Erythroblast (primary cell): ENCODE measurements at regions not wholly inside any gene's neighbourhood (a gene's known extent, or its start where the extent isn't known, plus 50 kb on each side); places are given as distances from the start of the nearest gene placed in this dataset.

Experiments
- DNase-seq, 2 experiments: peaks; one replicate each; lab custom pipeline; 2025; lab: John Stamatoyannopoulos, UW
- GATA1 ChIP-seq: IDR thresholded peaks from 2 replicates; pipeline ENCODE4 v1.6.1; 2011; ENCODE audit warnings: low read depth, mild to moderate bottlenecking, control low read depth, low read length, moderate library complexity
- POLR2A ChIP-seq: IDR thresholded peaks from 2 replicates; pipeline ENCODE4 v1.6.1; 2011; ENCODE audit warnings: mild to moderate bottlenecking, low read length

DNA sequence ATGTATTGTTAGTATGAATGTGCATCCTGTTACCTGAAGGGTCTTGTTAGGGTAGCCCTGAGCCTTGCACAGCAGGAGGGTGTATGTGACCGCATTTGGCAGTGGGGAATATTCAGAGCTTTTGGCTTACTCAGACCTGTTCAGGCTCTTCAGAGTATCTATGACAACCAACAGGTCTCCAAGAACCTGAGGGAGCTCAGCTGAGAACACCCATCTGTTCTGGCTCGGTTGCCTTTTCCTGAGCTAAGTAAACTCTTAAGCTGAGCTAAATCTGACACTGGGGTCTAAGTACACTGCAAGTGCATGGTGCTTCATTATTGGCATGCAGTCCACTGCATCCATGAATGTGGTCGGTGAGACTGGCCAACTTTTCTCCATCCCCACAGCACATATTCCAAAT lies 92.4 kb upstream of the CHST9 start:
- DNase-seq = no peak
- no peak for TF ChIP-seq GATA1
- TF ChIP-seq POLR2A = no peak

GRCh38 chr18:27276886-27277285 lies 91.8 kb upstream of the CHST9 start:
- TF ChIP-seq GATA1 = no peak
- DNase-seq = no peak

- DNase-seq = no peak
- TF ChIP-seq POLR2A (no peak), GATA1 (no peak)
Observed at GRCh38 chr18:27276479-27276878, 91.4 kb upstream of the CHST9 start.

- DNase-seq = no peak
- no peak for TF ChIP-seq GATA1
- TF ChIP-seq POLR2A = no peak
Observed at GRCh38 chr18:27274901-27275300, 89.8 kb upstream of the CHST9 start.

DNA sequence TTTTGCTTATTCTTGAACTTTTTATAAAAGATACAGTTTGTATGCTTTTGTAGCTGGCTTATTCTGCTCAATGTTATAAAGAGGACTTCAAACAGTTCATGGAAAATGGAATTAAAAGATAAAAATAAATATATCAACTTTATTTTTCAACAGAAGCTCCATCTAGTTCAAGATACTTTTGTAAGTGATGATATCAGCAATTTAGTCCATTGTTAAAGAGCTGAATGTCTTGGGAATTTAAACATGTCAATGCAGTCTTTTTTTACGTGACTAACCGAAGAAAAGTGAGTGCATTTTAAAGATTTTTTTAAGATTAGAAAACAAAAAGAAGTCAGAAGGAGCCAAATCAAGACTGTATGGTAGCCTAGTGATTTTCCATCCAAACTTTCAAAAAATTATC lies 85.4 kb upstream of the CHST9 start:
- no peak for DNase-seq
- no peak for TF ChIP-seq GATA1
- TF ChIP-seq POLR2A = no peak

GRCh38 chr18:27263369-27263768 lies 78.3 kb upstream of the CHST9 start:
- no peak for DNase-seq
- TF ChIP-seq POLR2A (no peak), GATA1 (no peak)

DNA sequence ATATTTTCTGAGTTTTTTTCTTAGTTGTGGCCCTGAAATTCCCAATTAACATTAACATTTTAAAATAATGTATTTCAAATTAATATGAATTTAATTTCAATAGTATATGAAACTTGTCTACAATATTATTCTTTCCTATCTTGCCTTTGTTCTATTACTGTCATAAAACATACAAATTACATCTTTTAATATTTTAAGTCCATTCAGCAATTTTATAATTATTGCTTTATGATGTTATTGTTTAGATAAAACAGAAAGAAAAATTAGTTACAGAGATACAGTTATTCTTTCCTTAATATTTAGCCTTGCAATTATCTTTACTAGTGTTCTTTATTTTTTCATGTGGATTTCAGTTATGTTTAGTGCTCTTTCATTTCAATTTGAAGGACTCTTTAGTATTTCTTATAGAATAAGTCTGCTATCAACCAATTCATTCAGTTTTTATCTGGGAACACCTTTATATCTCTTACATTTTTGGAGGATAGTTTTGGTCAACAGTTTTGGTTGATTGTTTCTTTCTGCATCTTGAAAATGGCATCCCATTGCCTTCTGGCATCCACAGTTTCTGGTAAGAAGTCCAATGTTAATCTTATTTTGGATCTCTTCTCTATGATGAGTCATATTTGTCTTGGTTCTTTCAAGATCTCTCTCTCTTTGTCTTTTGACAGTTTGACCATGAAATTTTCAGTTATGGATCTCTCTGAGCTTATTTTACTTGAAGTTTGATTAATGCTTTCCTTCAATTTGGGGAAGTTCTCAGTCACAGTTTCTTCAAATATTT lies 76.9 kb upstream of the CHST9 start:
- TF ChIP-seq POLR2A (no peak), GATA1 (no peak)
- no peak for DNase-seq

DNA sequence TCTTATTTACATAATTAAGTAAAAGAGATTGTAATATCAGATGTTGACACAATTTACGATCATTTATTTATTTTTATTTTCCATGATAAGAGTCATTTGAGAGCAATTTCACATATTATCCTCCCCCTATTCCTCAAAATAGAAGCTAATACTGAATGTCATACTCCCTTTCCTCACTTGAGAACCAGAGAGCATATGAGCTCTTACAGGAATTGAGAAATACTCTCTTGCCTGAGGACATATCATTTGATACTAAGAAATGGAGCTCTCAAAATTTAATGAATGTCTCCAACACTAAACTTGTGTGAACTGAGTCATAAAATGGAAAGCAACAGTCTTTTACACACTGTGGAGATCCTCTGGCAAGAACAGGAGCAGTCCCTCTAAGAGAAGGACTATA lies 68.5 kb upstream of the CHST9 start:
- DNase-seq = no peak
- TF ChIP-seq POLR2A = no peak
- TF ChIP-seq GATA1 = no peak

- TF ChIP-seq GATA1 (no peak), POLR2A (no peak)
- DNase-seq = no peak
Observed at GRCh38 chr18:27250471-27250870, 65.4 kb upstream of the CHST9 start.

- DNase-seq = no peak
Observed at GRCh38 chr18:27249933-27250332, 64.8 kb upstream of the CHST9 start.

DNA sequence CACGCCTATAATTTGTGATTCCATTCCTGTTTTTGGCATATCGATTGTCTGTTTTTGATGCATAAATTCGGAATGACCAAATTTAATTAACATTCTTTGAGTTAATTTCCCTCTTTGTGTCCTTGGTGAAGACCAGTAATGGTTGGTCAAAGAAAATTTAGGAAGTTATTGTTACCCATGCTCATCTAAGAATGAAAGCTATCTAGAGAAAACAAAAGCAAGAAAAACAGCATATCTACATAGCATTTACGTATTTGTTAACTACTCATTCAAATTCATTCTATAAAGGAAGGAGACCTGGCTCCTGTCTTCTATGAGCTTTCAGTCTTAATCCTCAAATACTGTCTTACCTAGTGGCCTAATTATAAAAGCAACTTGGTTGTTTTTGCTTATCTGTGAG lies 59.2 kb upstream of the CHST9 start:
- TF ChIP-seq GATA1 = no peak
- no peak for TF ChIP-seq POLR2A
- no peak for DNase-seq

More at GRCh38 chr18:27249933-27250332, 64.8 kb upstream of the CHST9 start:
- TF ChIP-seq GATA1 = no peak
- no peak for TF ChIP-seq POLR2A

DNA sequence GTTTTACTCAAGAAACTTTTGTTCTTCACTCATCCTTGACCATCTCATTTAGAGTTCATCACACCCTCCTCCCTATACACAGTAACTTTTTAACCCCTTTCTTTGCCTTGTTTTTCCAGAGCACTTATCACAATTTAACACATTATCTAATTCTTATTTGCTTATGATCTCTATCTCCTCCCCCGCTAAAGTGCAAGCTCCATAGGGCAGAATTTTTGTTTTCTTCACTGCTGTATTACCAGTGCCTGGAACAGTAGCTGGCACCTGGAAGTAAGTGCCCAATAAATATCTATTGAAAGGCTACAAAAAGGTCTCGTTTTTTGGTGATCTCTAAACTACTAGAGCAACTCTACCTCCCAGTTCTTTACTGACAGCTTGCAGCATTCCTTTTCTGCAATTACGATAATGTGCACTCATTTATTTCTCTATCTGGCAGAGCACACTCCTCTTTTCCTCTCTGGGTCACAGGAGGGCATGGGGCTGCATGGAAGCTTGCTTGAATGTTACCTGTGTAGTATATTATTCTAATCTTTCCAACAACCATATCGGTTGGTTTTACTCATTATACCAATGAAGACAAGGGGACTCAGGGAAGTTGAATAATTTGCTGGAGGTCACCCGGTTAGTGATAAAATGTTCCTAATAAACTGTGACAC lies 57.4 kb upstream of the CHST9 start:
- DNase-seq = no peak
- TF ChIP-seq GATA1 (no peak), POLR2A (no peak)

GRCh38 chr18:27240383-27240782 lies 55.3 kb upstream of the CHST9 start:
- no peak for DNase-seq
- TF ChIP-seq GATA1 = no peak
- no peak for TF ChIP-seq POLR2A

DNA sequence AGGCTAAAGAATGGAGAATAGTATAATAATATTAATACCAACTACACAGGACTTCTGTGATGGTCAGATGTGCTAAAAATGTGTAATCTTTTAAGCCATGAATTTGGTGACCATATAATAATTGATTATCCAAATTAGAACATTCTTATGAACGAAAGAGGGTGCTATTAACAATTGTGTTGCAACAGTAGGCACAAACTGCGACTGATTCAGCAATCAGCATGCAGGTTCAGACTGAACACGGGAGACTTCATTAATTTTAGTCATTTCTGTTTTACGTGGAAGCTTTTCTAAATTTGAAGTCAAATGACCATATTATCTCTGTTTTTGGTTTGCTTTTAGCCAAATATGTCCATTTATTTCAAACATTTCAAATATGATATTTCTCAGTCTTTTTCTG lies 54.6 kb upstream of the CHST9 start:
- no peak for TF ChIP-seq POLR2A

GRCh38 chr18:27235218-27235870 lies 50.2 kb upstream of the CHST9 start:
- no peak for DNase-seq
- TF ChIP-seq POLR2A = no peak
- TF ChIP-seq GATA1 = no peak

More for the DNA sequence above, 54.6 kb upstream of the CHST9 start:
- DNase-seq = no peak
